ENCODE measurements at regions not wholly inside any gene's neighbourhood (a gene's known extent, or its start where the extent isn't known, plus 50 kb on each side); places are given as distances from the start of the nearest gene placed in this dataset.

- DNase-seq (ENCODE audit: low read depth) = no peak
These were observed 71.6 kb upstream of the ASTN2 start for GRCh38 chr9:117486426-117486825.

DNA sequence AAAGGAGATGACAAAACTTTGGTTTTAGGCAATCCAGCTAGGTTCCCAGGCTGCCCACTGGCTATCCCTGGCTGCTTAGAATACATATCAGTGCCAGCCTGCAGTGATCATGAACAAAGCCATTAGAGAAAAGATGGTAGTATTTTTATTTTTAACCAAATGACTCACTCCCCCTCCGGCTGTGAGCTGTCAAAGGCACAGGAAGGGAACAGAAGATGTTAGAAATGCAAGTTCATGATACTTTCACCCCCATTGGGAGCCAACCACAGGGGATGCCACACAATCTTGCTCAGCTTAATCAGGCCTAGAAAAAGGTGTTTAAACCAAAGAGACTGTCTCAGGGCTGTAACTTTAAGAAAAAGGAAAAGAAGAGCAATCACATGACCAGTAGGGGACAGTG, 70.3 kb upstream of the ASTN2 start:
- no peak for DNase-seq (ENCODE audit: low read depth)

DNA sequence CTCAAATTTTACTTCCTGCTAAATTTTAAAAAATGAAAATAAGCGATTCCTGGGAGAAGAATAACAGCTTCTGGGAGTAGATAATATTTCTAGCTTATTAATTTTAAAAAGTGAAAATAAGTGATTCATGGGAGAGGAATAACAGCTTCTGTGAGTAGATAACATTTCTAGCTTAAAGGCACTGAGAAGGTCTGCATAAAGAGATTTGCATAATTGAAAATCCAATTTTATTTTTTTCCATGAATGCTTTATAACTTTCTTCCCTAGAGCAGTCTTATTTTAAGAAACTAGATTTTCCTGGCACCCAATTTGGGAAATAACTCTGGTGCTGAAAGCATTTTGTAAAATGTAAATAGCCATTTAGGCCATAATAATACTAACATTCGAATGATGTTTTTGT, 65.9 kb upstream of the ASTN2 start:
- DNase-seq (ENCODE audit: low read depth) = no peak

DNA sequence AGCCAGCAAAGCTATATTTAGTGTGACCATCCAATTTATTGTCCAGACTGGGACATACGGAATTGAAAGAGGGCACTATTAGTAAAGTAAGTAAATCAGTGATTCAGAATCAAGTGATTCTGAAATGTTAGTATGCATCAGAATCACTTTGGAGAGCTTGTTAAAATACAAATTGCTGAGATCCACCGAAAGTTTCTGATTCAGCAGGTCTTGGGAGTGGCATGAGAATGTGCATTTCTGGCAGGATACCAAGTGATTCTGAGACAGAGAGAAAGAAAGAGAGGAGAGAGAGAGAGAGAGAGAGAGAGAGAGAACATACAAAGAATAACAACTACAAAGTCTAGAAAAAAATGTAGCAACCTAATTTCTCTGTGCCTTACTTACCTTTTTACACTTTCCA, 65.4 kb upstream of the ASTN2 start:
- DNase-seq (ENCODE audit: low read depth) = no peak

DNA sequence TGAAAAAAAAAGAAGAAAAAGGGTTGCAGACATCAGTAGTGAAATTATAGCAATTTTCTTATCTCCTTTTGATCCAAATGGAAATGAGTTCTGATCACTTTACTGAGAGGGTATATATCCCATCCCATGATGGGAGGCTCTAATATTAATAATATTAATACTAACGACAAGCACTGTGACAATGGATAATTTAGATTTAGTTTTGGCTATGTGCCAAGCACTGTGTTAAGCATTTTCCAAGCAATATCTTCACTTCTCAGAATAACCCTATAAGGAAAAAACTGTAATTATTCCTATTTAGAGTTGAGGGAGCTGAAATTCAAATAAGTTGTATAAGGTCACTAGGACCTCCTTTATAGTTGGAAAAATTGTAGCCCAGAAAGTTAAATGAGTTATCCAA, 58.4 kb upstream of the ASTN2 start:
- no peak for DNase-seq (ENCODE audit: low read depth)

GRCh38 chr9:117470902-117471301, 56.0 kb upstream of the ASTN2 start:
- DNase-seq (ENCODE audit: low read depth) = no peak

- no peak for DNase-seq (ENCODE audit: low read depth)
These were observed 55.6 kb upstream of the ASTN2 start for GRCh38 chr9:117470455-117470854.

- no peak for DNase-seq (ENCODE audit: low read depth)
These were observed 51.3 kb upstream of the ASTN2 start for GRCh38 chr9:117466111-117466510.

DNA sequence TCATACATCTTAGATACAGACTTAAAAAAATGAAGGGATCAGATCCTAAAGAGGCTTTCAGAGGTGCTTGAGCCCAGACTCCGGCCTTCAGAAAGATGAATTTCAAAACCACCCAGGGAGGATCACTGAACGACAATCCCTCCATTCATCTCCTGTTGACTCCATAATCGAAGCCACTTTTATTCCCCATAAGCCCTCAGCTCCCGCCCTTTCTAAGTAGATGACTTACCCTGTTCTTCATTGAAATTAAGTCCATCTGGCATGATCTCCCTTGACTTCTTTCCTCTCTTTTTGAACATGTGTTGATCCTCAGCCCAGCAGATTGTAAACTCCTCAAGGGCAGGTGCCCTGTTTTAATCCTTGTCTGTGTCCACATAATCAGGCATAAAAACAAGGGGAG, 50.8 kb upstream of the ASTN2 start:
- DNase-seq (ENCODE audit: low read depth) = no peak

DNA sequence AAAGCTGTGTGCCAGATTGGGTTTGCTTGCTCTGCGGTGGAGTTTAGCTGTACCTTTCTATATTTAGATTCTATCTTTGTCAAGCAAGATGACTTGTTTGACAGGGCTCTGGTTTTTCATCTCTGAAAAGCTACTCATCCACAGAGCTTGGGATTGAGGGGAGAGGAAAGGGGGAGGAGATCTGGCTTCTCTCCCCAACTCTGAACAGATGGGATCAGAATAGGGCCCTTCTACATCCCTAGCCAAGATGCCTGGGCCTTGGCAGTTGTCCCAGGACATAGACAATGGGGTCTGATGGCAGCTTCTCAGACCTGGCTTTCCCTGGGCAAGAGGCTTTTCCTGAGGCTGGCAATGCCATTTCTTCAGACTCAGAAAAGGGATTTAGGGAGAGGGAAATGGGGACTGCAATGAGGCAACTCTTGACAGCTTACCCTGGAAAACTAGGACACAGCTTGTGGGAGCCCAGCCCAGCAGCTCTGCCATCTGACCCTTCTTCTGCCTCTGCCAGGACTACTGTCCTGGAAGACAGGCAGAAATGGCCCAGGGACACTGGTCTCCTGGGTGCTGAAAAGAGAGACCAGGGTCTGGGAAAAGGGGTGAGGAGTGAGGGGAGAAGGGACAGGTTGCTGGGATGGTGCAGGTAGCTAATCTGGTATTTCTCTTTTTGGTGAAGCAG, 50.2 kb upstream of the ASTN2 start:
- no peak for DNase-seq (ENCODE audit: low read depth)

Data from activated T-cell treated with anti-CD3 and anti-CD28 coated beads for 24 hours (primary cell).